ENCODE measurements at regions not wholly inside any gene's neighbourhood (a gene's known extent, or its start where the extent isn't known, plus 50 kb on each side); places are given as distances from the start of the nearest gene placed in this dataset.

- Histone ChIP-seq H3K79me2 (ENCODE audit: insufficient read depth, low read length) (no peaks in the 10 kb centered on the region), H3K27ac (ENCODE audit: low read depth in 1 of 2, low read length in 2 of 2) (no peak overlapping the region), H3K27me3 (ENCODE audit: control insufficient read depth in 2 of 2, insufficient read depth in 2 of 2, low read length in 2 of 2) (no peaks in the 10 kb centered on the region), H3K4me2 (replicated peaks; ENCODE audit: extremely low read depth, low read length, poor library complexity, severe bottlenecking) (no peak overlapping the region), H2AFZ (ENCODE audit: insufficient read depth, low read depth, low read length, poor library complexity, severe bottlenecking) (no peak overlapping the region), H3K9me3 (replicated peaks in 1 of 2; ENCODE audit: control insufficient read depth in 1 of 2, insufficient read depth in 1 of 2, low read length in 2 of 2) (peaks cover 0 to 12% of the 10 kb centered on the region in 2 donors), H3K36me3 (replicated peaks in 1 of 2; ENCODE audit: control insufficient read depth in 1 of 2, insufficient read depth in 2 of 2, low read length in 2 of 2) (no peaks in the 10 kb centered on the region), H3K4me3 (replicated peaks in 1 of 3; ENCODE audit: low read depth in 2 of 3, low read length in 3 of 3) (no peak overlapping the region), H3K9ac (ENCODE audit: insufficient read depth, low read length, poor library complexity, severe bottlenecking) (no peak overlapping the region), H4K20me1 (ENCODE audit: insufficient read depth, low read length) (no peaks in the 10 kb centered on the region), H3K4me1 (ENCODE audit: control insufficient read depth in 1 of 2, insufficient read depth in 2 of 2, low read length in 2 of 2) (no peaks in the 10 kb centered on the region)
- H3K4me1 Mint-ChIP-seq, result no peaks in the 10 kb centered on the region
- TF ChIP-seq, protein P1, sequence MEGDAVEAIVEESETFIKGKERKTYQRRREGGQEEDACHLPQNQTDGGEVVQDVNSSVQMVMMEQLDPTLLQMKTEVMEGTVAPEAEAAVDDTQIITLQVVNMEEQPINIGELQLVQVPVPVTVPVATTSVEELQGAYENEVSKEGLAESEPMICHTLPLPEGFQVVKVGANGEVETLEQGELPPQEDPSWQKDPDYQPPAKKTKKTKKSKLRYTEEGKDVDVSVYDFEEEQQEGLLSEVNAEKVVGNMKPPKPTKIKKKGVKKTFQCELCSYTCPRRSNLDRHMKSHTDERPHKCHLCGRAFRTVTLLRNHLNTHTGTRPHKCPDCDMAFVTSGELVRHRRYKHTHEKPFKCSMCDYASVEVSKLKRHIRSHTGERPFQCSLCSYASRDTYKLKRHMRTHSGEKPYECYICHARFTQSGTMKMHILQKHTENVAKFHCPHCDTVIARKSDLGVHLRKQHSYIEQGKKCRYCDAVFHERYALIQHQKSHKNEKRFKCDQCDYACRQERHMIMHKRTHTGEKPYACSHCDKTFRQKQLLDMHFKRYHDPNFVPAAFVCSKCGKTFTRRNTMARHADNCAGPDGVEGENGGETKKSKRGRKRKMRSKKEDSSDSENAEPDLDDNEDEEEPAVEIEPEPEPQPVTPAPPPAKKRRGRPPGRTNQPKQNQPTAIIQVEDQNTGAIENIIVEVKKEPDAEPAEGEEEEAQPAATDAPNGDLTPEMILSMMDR (IDR thresholded peaks at IDR 0.05), result no peak
- H3K9me3 Mint-ChIP-seq, result peaks cover 0 to 15% (median 1%) of the 10 kb centered on the region in 7 donors
- no peaks in the 10 kb centered on the region for H3K36me3 Mint-ChIP-seq
- no peak overlapping the region for H3K27ac Mint-ChIP-seq
- H3K4me3 Mint-ChIP-seq, result no peak overlapping the region
- 100% methylated on average over 1 of the region's 4 CpGs for WGBS (ENCODE audit: insufficient coverage)
- H3K27me3 Mint-ChIP-seq (ENCODE audit: low read depth in 3 of 3), result no peaks in the 10 kb centered on the region
- intact Hi-C loops (cut with micrococcal nuclease), result no loop called here
- no peak for DNase-seq
Observed at GRCh38 chr2:104249629-104250028, 604.3 kb upstream of the POU3F3 start.

- Histone ChIP-seq H3K4me1 (ENCODE audit: control insufficient read depth in 1 of 2, insufficient read depth in 2 of 2, low read length in 2 of 2) (no peaks in the 10 kb centered on the region), H4K20me1 (ENCODE audit: insufficient read depth, low read length) (no peaks in the 10 kb centered on the region), H3K27me3 (ENCODE audit: control insufficient read depth in 2 of 2, insufficient read depth in 2 of 2, low read length in 2 of 2) (no peaks in the 10 kb centered on the region), H3K27ac (ENCODE audit: low read depth in 1 of 2, low read length in 2 of 2) (no peak overlapping the region), H3K4me2 (replicated peaks; ENCODE audit: extremely low read depth, low read length, poor library complexity, severe bottlenecking) (no peak overlapping the region), H3K9ac (ENCODE audit: insufficient read depth, low read length, poor library complexity, severe bottlenecking) (no peak overlapping the region), H3K9me3 (replicated peaks in 1 of 2; ENCODE audit: control insufficient read depth in 1 of 2, insufficient read depth in 1 of 2, low read length in 2 of 2) (peaks cover 0 to 12% of the 10 kb centered on the region in 2 donors), H2AFZ (ENCODE audit: insufficient read depth, low read depth, low read length, poor library complexity, severe bottlenecking) (no peak overlapping the region), H3K36me3 (replicated peaks in 1 of 2; ENCODE audit: control insufficient read depth in 1 of 2, insufficient read depth in 2 of 2, low read length in 2 of 2) (no peaks in the 10 kb centered on the region), H3K4me3 (replicated peaks in 1 of 3; ENCODE audit: low read depth in 2 of 3, low read length in 3 of 3) (no peak overlapping the region), H3K79me2 (ENCODE audit: insufficient read depth, low read length) (no peaks in the 10 kb centered on the region)
- Mint-ChIP-seq H3K36me3 (no peaks in the 10 kb centered on the region), H3K27ac (no peak overlapping the region), H3K4me1 (no peaks in the 10 kb centered on the region), H3K4me3 (no peak overlapping the region), H3K9me3 (peaks cover 0 to 15% (median under 1%) of the 10 kb centered on the region in 7 donors), H3K27me3 (ENCODE audit: low read depth in 3 of 3) (no peaks in the 10 kb centered on the region)
- no peak for DNase-seq
- no CpG with 5 or more reads among the region's 2 CpGs for WGBS (ENCODE audit: insufficient coverage)
- intact Hi-C loops (cut with micrococcal nuclease), result no loop called here
- TF ChIP-seq, protein P1 (IDR thresholded peaks at IDR 0.05), result no peak
Observed at GRCh38 chr2:104250635-104251034, 603.3 kb upstream of the POU3F3 start.
